ENCODE measurements at regions not wholly inside any gene's neighbourhood (a gene's known extent, or its start where the extent isn't known, plus 50 kb on each side); places are given as distances from the start of the nearest gene placed in this dataset.

DNA sequence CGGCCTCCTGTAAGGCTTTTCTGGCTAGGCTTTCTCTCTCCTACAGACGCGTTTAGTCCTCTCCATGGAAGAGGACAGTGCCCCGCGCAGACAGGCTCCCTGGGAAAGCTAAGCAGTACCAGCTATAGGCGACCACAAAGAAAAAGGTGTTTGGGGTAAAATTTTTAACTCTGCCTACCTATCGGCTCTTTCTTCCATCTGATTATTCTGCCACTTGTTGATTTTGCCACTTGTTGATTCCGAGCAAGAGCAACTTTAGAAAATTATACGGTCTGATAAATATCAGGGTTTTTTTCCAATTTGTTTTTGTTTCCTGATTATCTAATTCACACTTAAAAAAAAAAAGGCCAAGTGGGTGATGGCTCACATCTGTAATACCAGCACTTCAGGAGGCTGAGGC lies 1600.5 kb upstream of the TENM3 start:
- TF ChIP-seq GATA4 (IDR thresholded peaks at IDR 0.05; ENCODE audit: borderline replicate concordance, low read depth): no peak
- TF ChIP-seq, protein P1, sequence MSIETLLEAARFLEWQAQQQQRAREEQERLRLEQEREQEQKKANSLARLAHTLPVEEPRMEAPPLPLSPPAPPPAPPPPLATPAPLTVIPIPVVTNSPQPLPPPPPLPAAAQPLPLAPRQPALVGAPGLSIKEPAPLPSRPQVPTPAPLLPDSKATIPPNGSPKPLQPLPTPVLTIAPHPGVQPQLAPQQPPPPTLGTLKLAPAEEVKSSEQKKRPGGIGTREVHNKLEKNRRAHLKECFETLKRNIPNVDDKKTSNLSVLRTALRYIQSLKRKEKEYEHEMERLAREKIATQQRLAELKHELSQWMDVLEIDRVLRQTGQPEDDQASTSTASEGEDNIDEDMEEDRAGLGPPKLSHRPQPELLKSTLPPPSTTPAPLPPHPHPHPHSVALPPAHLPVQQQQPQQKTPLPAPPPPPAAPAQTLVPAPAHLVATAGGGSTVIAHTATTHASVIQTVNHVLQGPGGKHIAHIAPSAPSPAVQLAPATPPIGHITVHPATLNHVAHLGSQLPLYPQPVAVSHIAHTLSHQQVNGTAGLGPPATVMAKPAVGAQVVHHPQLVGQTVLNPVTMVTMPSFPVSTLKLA (IDR thresholded peaks at IDR 0.05): no peak
- no peak for TF ChIP-seq TGIF2 (CRISPR knock-in tag; IDR thresholded peaks at IDR 0.05)

Data from HepG2 (cell line).